DND-41 (cell line): ENCODE measurements at regions not wholly inside any gene's neighbourhood (a gene's known extent, or its start where the extent isn't known, plus 50 kb on each side); places are given as distances from the start of the nearest gene placed in this dataset.

Source experiments
- ATAC-seq: fragments of 200-7000 bp; cut with Tn5 transposase; 3 replicates; pipeline ENCODE4 v1.9.1; 2021; ENCODE audit warnings: low read depth; ENCODE audit not compliant: insufficient read depth
- DNase-seq: peaks from one replicate; pipeline ENCODE4 v3.0.0-alpha.2; 2020
- H2AFZ ChIP-seq: 2 replicates; pipeline ENCODE4 v1.6.0; 2012; ENCODE audit warnings: low read depth, low read length
- H3K27ac ChIP-seq: 2 replicates; pipeline ENCODE4 v1.5.1; 2012; ENCODE audit warnings: low read length, inconsistent platforms
- H3K27me3 ChIP-seq: fragments of 200-600 bp; sonication (generic); 2 replicates; pipeline ENCODE4 v1.6.0; 2012; ENCODE audit warnings: low read length, mild to moderate bottlenecking, inconsistent platforms; ENCODE audit not compliant: insufficient read depth, poor library complexity
- H3K36me3 ChIP-seq: 2 replicates; pipeline ENCODE4 v1.5.1; 2012; ENCODE audit warnings: low read length, inconsistent platforms; ENCODE audit not compliant: insufficient read depth
- H3K4me1 ChIP-seq: 2 replicates; pipeline ENCODE4 v1.5.1; 2012; ENCODE audit warnings: mild to moderate bottlenecking, low read length; ENCODE audit not compliant: insufficient read depth
- H3K4me2 ChIP-seq: 2 replicates; pipeline ENCODE4 v1.6.0; 2012; ENCODE audit warnings: mild to moderate bottlenecking, moderate library complexity, low read length, inconsistent platforms; ENCODE audit not compliant: insufficient read depth
- H3K4me3 ChIP-seq, 2 experiments: fragments of 200-600 bp in 1 of 2; shearing (Covaris generic) in 1 of 2; 2 replicates each; pipeline ENCODE4 v1.5.1; 2012 to 2016; ENCODE audit warnings: inconsistent platforms in 2 of 2, low read length in 2 of 2, mild to moderate bottlenecking in 2 of 2, low read depth in 1 of 2, moderate library complexity in 1 of 2
- H3K79me2 ChIP-seq: 2 replicates; pipeline ENCODE4 v1.6.0; 2012; ENCODE audit warnings: low read length, inconsistent platforms; ENCODE audit not compliant: insufficient read depth
- H3K9ac ChIP-seq: 2 replicates; pipeline ENCODE4 v1.6.0; 2012; ENCODE audit warnings: low read depth, mild to moderate bottlenecking, inconsistent platforms, low read length, moderate library complexity
- H3K9me3 ChIP-seq: 2 replicates; pipeline ENCODE4 v1.5.1; 2012; ENCODE audit warnings: low read length, moderate library complexity, mild to moderate bottlenecking, inconsistent platforms; ENCODE audit not compliant: insufficient read depth, severe bottlenecking
- H4K20me1 ChIP-seq: 2 replicates; pipeline ENCODE4 v1.6.0; 2012; ENCODE audit warnings: low read length; ENCODE audit not compliant: insufficient read depth
- CTCF ChIP-seq: IDR thresholded peaks from 2 replicates; pipeline ENCODE4 v1.5.1; 2012; ENCODE audit warnings: borderline replicate concordance, low read length, moderate library complexity, mild to moderate bottlenecking; ENCODE audit not compliant: poor library complexity, severe bottlenecking; ENCODE audit errors: extremely low read depth
- EZH2 ChIP-seq: IDR thresholded peaks from 3 replicates; pipeline ENCODE4 v1.6.1; 2012; ENCODE audit warnings: borderline replicate concordance, low read depth, mild to moderate bottlenecking, moderate library complexity, low read length, inconsistent platforms; ENCODE audit not compliant: severe bottlenecking

- Histone ChIP-seq H3K4me2 (no peak overlapping the region), H3K9ac (no peak overlapping the region), H3K9me3 (no peaks in the 10 kb centered on the region), H3K27me3 (peaks cover 24% of the 10 kb centered on the region), H3K79me2 (no peaks in the 10 kb centered on the region), H3K4me3 (no peak overlapping the region), H3K27ac (no peak overlapping the region), H4K20me1 (peaks cover 7% of the 10 kb centered on the region; the same call in 1 of the 2 replicates), H3K4me1 (no peaks in the 10 kb centered on the region), H3K36me3 (no peaks in the 10 kb centered on the region), H2AFZ (no peak overlapping the region)
- TF ChIP-seq EZH2 (no peak), CTCF (no peak)
- DNase-seq: no peak
- ATAC-seq: no peak
Measured at GRCh38 chr20:56860413-56860812, 231.3 kb downstream of the TFAP2C start.

DNA sequence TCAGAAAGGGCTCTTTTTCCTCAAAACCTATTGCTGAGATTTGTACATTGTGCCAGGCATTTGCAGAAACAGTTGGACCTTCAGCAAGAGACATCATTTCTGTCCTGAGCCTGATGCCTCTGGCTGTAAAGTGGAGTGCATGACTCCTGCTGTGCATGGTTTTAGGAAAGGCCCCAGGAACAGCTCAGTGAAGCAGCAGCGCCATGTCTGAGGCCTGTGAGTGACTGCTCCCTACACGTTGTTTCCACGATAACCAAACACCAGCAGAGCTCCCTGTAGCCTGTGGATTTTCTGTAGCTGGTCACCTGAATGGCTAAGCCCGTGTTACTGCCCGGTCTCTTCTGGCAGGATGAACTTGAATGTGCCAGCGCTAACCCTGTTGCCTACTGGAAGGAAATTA lies 232.5 kb downstream of the TFAP2C start:
- H3K36me3 ChIP-seq: no peaks in the 10 kb centered on the region
- no peak overlapping the region for H2AFZ ChIP-seq
- no peak overlapping the region for H3K4me3 ChIP-seq
- H4K20me1 ChIP-seq: 0 out of 2 replicates have a peak, but pooled peaks cover 7% of the 10 kb centered on the region
- ATAC-seq (no peak), DNase-seq (no peak)
- no peaks in the 10 kb centered on the region for H3K79me2 ChIP-seq
- H3K27me3 ChIP-seq: peaks cover 24% of the 10 kb centered on the region
- TF ChIP-seq CTCF (no peak), EZH2 (no peak)
- H3K9ac ChIP-seq: no peak overlapping the region
- H3K4me2 ChIP-seq: no peak overlapping the region
- no peaks in the 10 kb centered on the region for H3K9me3 ChIP-seq
- H3K4me1 ChIP-seq: no peaks in the 10 kb centered on the region
- no peak overlapping the region for H3K27ac ChIP-seq

- no peaks in the 10 kb centered on the region for H3K36me3 ChIP-seq
- TF ChIP-seq EZH2 (no peak), CTCF (no peak)
- DNase-seq (no peak), ATAC-seq (no peak)
- H3K27ac ChIP-seq: no peak overlapping the region
- H3K79me2 ChIP-seq: no peaks in the 10 kb centered on the region
- H3K9ac ChIP-seq: no peak overlapping the region
- no peaks in the 10 kb centered on the region for H4K20me1 ChIP-seq
- no peaks in the 10 kb centered on the region for H3K4me1 ChIP-seq
- no peaks in the 10 kb centered on the region for H3K9me3 ChIP-seq
- no peak overlapping the region for H2AFZ ChIP-seq
- no peak overlapping the region for H3K4me3 ChIP-seq
- no peak overlapping the region for H3K4me2 ChIP-seq
- H3K27me3 ChIP-seq: peaks cover 13% of the 10 kb centered on the region
Measured at GRCh38 chr20:56865055-56865454, 235.9 kb downstream of the TFAP2C start.

- no peak for DNase-seq
- no peak overlapping the region for H3K9ac ChIP-seq
- no peak overlapping the region for H3K27ac ChIP-seq
- H3K4me3 ChIP-seq: no peak overlapping the region
- ATAC-seq: no peak
- TF ChIP-seq EZH2 (no peak), CTCF (no peak)
- H3K9me3 ChIP-seq: no peaks in the 10 kb centered on the region
- H3K4me2 ChIP-seq: no peak overlapping the region
- no peaks in the 10 kb centered on the region for H4K20me1 ChIP-seq
- peaks cover 3% of the 10 kb centered on the region for H3K27me3 ChIP-seq
- no peak overlapping the region for H2AFZ ChIP-seq
- H3K4me1 ChIP-seq: no peaks in the 10 kb centered on the region
- H3K79me2 ChIP-seq: no peaks in the 10 kb centered on the region
- H3K36me3 ChIP-seq: no peaks in the 10 kb centered on the region
Measured at GRCh38 chr20:56867128-56867527, 238.0 kb downstream of the TFAP2C start.
